ENCODE measurements at regions not wholly inside any gene's neighbourhood (a gene's known extent, or its start where the extent isn't known, plus 50 kb on each side); places are given as distances from the start of the nearest gene placed in this dataset.
A peak's percentile ranks its signal among the peaks of the same experiment; 100 is the strongest.

DNA sequence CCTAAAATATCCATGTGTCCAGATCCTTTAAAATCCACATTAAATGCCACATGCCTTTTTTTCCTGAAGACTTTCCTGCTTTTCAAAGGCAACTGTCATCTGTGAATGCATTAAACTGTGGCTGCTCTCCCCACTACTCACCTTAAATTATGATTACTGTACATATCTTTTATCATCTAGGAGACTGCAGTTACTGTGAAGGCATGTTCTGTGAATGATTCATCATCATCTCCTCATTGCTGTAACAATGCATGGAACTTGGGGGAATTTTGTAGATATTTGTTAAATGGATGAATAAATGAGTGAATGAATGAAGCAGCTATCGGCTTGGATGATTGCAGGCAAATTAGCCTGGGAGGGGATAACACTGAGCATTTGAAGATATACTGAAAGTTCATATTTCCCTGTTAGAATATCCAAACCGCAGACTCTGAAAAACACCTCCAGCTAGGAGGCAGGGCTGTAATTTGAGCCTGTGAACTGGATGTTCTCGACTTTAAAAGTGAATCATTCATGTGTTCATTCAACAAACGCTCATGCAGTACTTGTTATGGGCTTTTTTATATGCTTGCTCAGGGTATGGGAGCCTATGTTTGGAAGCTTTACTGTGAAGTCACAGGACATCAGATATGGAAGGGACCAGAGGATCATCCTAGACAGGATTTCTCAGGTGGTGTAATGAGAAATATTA lies 519.2 kb downstream of the KIF4B start:
- no peak overlapping the region for H3K4me3 ChIP-seq (ENCODE audit: low read depth, low read length)
- H3K36me3 ChIP-seq: no peaks in the 10 kb centered on the region
- peak overlapping the region; percentile 31 for H3K27ac ChIP-seq
- no peaks in the 10 kb centered on the region for H3K9me3 ChIP-seq (ENCODE audit: severe bottlenecking)
- TF ChIP-seq, protein P1, sequence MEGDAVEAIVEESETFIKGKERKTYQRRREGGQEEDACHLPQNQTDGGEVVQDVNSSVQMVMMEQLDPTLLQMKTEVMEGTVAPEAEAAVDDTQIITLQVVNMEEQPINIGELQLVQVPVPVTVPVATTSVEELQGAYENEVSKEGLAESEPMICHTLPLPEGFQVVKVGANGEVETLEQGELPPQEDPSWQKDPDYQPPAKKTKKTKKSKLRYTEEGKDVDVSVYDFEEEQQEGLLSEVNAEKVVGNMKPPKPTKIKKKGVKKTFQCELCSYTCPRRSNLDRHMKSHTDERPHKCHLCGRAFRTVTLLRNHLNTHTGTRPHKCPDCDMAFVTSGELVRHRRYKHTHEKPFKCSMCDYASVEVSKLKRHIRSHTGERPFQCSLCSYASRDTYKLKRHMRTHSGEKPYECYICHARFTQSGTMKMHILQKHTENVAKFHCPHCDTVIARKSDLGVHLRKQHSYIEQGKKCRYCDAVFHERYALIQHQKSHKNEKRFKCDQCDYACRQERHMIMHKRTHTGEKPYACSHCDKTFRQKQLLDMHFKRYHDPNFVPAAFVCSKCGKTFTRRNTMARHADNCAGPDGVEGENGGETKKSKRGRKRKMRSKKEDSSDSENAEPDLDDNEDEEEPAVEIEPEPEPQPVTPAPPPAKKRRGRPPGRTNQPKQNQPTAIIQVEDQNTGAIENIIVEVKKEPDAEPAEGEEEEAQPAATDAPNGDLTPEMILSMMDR (IDR thresholded peaks at IDR 0.05; ENCODE audit: low read depth, low read length): no peak
- DNase-seq: no peak
- H3K27me3 ChIP-seq (ENCODE audit: insufficient read depth, low read depth, severe bottlenecking): no peaks in the 10 kb centered on the region

DNA sequence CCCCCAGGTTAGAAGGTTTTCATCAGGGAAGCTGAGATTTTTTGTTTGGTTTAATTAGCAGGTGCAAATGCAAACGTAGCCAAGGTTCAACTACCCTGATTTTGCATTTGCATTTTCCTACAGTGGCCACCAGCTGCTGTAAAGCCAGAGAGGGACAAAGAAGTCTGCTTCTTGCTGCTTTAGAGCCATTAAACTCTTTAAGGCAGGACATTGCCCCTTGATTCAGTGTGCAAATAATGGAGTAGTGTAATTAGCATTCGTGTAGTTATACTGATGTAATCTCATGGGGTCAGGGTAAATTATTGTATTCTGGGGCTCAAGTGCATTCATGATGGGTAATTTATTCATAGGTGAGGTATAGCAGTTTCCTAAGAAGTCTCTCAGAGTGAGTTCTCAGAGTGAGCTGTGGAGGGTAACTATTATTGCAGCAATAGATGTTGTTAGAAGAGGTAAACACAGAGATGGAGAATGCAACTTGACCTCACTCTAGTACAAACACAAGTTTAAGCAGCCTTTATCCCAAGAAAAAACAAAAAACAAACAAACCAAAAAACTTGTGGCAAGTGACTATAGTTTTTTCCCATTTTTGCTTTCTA lies 526.5 kb downstream of the KIF4B start:
- no peak overlapping the region for H3K27ac ChIP-seq
- no peaks in the 10 kb centered on the region for H3K9me3 ChIP-seq (ENCODE audit: severe bottlenecking)
- TF ChIP-seq, protein P1 (IDR thresholded peaks at IDR 0.05; ENCODE audit: low read depth, low read length): no peak
- no peaks in the 10 kb centered on the region for H3K27me3 ChIP-seq (ENCODE audit: insufficient read depth, low read depth, severe bottlenecking)
- DNase-seq: no peak
- no peaks in the 10 kb centered on the region for H3K36me3 ChIP-seq
- H3K4me3 ChIP-seq (ENCODE audit: low read depth, low read length): no peak overlapping the region

DNA sequence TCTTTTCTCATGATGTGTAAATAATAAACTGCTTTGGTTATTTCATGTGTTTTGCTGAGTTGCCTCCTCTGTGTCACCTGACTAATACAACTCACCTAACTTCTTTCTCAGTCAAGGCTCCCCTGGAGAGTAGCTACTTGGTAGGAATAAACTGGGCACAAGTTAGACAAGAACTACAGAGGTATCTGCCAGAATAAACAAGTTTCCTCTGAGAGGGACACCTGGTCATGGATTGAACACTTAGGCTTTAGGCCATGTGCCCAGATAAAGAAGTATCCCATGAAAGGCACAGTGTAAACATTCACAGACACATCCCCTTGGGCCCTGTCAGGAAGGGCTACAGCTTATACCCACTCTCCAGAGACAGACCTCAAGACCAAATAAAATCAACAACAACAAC lies 532.5 kb downstream of the KIF4B start:
- Histone ChIP-seq H3K4me3 (ENCODE audit: low read depth, low read length) (no peak overlapping the region), H3K36me3 (no peaks in the 10 kb centered on the region), H3K27me3 (ENCODE audit: insufficient read depth, low read depth, severe bottlenecking) (no peaks in the 10 kb centered on the region), H3K9me3 (ENCODE audit: severe bottlenecking) (no peaks in the 10 kb centered on the region), H3K27ac (no peak overlapping the region)
- TF ChIP-seq, protein P1 (IDR thresholded peaks at IDR 0.05; ENCODE audit: low read depth, low read length): no peak
- DNase-seq: no peak

DNA sequence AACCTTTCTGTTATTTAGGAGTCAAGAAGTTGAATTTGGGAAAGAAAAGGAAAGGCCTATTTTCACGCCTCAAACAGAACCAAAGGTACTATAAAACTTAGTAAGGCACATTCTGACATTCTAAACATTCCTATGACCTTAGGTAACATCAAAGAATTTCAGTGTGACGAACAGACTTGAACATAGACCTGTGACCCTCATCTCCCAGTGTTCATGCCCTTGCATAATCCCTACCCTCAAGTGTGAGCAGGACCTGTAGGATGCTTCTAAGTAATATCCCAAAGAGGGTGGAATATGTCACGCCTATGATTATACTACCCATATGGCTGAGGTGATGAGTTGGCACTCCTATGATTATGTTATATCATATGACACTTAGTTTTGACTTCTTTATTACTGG lies 540.9 kb downstream of the KIF4B start:
- Histone ChIP-seq H3K36me3 (no peaks in the 10 kb centered on the region), H3K4me3 (ENCODE audit: low read depth, low read length) (no peak overlapping the region), H3K27me3 (ENCODE audit: insufficient read depth, low read depth, severe bottlenecking) (no peaks in the 10 kb centered on the region), H3K9me3 (ENCODE audit: severe bottlenecking) (no peaks in the 10 kb centered on the region), H3K27ac (no peak overlapping the region)
- no peak for DNase-seq
- TF ChIP-seq, protein P1 (IDR thresholded peaks at IDR 0.05; ENCODE audit: low read depth, low read length): no peak

DNA sequence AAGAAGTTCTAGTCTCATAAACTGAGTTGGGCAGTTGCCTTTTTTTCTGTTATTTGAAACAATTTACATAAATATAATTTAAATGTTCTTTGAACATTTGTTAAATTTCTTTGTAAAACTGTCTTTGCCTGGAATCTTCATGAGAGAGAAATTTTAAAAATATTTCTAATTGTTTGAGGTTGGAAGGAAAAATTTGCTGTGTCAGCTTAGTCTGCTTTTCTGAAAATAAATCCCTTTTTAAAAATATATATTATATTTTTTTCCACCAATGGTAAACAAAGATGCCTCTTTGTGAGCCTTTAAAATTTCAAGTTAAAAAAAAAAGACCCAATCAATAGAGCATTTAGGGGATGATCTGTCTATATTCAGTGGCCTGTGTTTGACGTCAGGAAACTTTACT lies 542.7 kb downstream of the KIF4B start:
- Histone ChIP-seq H3K27ac (no peak overlapping the region), H3K36me3 (no peaks in the 10 kb centered on the region), H3K4me3 (ENCODE audit: low read depth, low read length) (no peak overlapping the region), H3K9me3 (ENCODE audit: severe bottlenecking) (no peaks in the 10 kb centered on the region), H3K27me3 (ENCODE audit: insufficient read depth, low read depth, severe bottlenecking) (no peaks in the 10 kb centered on the region)
- TF ChIP-seq, protein P1 (IDR thresholded peaks at IDR 0.05; ENCODE audit: low read depth, low read length): no peak
- no peak for DNase-seq

DNA sequence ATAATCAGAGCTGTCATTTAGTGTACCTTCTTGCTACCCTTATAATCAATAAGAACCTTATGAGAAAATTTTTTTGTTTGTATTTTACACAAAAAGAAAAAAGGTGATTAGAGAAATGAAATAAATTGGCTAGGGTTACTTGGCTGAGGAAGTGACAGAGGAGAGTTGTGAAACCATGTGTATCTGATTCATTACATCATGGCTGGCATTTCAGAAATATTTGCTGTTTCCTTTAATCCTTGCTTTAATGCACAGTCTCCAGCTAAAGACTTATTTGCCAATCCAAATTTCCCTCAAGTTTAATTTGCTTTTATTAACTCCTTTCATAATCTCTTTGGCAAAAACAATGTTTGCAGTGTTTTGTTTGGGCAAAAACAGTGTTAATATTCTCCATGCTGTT lies 543.1 kb downstream of the KIF4B start:
- Histone ChIP-seq H3K36me3 (no peaks in the 10 kb centered on the region), H3K9me3 (ENCODE audit: severe bottlenecking) (no peaks in the 10 kb centered on the region), H3K27me3 (ENCODE audit: insufficient read depth, low read depth, severe bottlenecking) (no peaks in the 10 kb centered on the region), H3K27ac (no peak overlapping the region), H3K4me3 (ENCODE audit: low read depth, low read length) (no peak overlapping the region)
- DNase-seq: no peak
- TF ChIP-seq, protein P1 (IDR thresholded peaks at IDR 0.05; ENCODE audit: low read depth, low read length): no peak

Data from WERI-Rb-1 (cell line).